ENCODE measurements at regions not wholly inside any gene's neighbourhood (a gene's known extent, or its start where the extent isn't known, plus 50 kb on each side); places are given as distances from the start of the nearest gene placed in this dataset.

- no peak for ATAC-seq
- no peak for DNase-seq (ENCODE audit: low read depth, low spot score)
- TF ChIP-seq POLR2AphosphoS5 (IDR thresholded peaks at IDR 0.05; ENCODE audit: low read depth, low read length) (no peak), TCF7L2 (IDR thresholded peaks at IDR 0.05; ENCODE audit: low read depth, low read length) (no peak), CTCF (IDR thresholded peaks at IDR 0.05) (no peak), SIN3A (IDR thresholded peaks at IDR 0.05; ENCODE audit: borderline replicate concordance, insufficient read depth, low read depth, low read length) (no peak), REST (IDR thresholded peaks at IDR 0.05; ENCODE audit: insufficient read depth in 1 of 2, low read depth in 2 of 2, low read length in 1 of 2) (no peak)
- in situ Hi-C loops (cut with HindIII; ENCODE audit: low pct_unique_long_range_greater_than_20kb, low sequenced_read_pairs) (no loop called here), intact Hi-C loops (cut with micrococcal nuclease; ENCODE audit: unreplicated experiment) (loop anchor here (10.0 kb wide), 1 partner anchor 141 kb away; no protein-coding TSS in a partner anchor)
- H3K27me3 ChIP-seq (ENCODE audit: control insufficient read depth, insufficient read depth, low read length), result no peaks in the 10 kb centered on the region
- no peak overlapping the region for H3K4me3 ChIP-seq (ENCODE audit: low read depth in 2 of 2, low read length in 2 of 2)
- CTCF ChIA-PET, result interaction anchor here (0.6 to 0.7 kb wide), 4 partner anchors 57 to 1808 kb away, joined by 3 to 5 read pairs (median 4); no protein-coding TSS in a partner anchor
- H3K9me3 ChIP-seq (ENCODE audit: control insufficient read depth, insufficient read depth, low read depth, low read length), result no peaks in the 10 kb centered on the region
- H3K27ac ChIP-seq (ENCODE audit: low read length), result no peak overlapping the region
- H3K36me3 ChIP-seq (ENCODE audit: control insufficient read depth, insufficient read depth, low read length), result no peaks in the 10 kb centered on the region
- BruUV-seq (replicated peaks), result no TSS peak
- POLR2A ChIA-PET, result no interaction called here
- peaks cover 12% of the 10 kb centered on the region; the same call in 1 of the 2 replicates for H3K4me1 ChIP-seq (ENCODE audit: control insufficient read depth, insufficient read depth, low read length)
These were observed 300.8 kb upstream of the MSX2 start for GRCh38 chr5:174423558-174423957.

DNA sequence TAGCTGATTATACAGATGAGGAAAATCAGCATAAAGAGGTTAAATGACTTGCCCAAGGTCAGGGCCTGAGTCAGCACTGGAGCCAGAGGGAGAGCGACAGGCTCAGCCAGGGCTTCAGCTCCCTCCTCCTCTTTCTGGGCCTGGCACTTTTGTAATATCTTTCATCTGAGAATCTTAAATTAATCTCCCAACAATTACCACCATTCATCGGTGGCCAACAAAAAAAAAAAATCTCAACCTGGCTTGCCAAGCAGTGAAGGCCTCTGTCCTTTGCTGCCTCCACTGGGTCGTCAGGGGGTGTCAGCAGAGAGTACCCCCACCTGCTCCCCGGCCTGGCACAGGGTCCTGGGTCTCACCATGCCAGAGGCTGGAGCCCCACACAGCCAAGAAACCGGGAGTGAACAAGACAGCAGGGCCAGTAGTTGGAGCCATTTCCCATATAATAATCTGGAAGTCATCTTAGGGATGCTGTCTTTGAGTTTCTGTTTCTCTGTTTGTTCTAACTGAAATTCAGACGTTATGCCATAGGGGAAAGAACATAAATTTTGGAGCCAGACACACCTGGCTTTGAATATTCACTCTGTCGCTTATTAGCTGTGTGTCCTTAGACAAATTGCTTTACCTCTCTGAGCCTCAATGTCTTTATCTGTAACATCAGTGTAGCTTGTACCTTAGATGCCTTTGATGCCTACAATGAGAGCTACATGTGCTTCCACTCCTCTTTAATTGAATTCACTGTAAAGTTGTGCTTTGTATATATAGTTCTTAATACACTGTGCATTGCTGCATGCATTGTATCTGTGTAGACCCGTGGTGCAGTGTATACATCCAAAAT is 299.9 kb upstream of the MSX2 start:
- in situ Hi-C loops (cut with HindIII; ENCODE audit: low pct_unique_long_range_greater_than_20kb, low sequenced_read_pairs) (no loop called here), intact Hi-C loops (cut with micrococcal nuclease; ENCODE audit: unreplicated experiment) (loop anchor here (10.0 kb wide), 1 partner anchor 140 kb away; no protein-coding TSS in a partner anchor)
- POLR2A ChIA-PET, result no interaction called here
- Histone ChIP-seq H3K36me3 (ENCODE audit: control insufficient read depth, insufficient read depth, low read length) (no peaks in the 10 kb centered on the region), H3K9me3 (ENCODE audit: control insufficient read depth, insufficient read depth, low read depth, low read length) (no peaks in the 10 kb centered on the region), H3K27ac (ENCODE audit: low read length) (no peak overlapping the region), H3K4me1 (ENCODE audit: control insufficient read depth, insufficient read depth, low read length) (peaks cover 7% of the 10 kb centered on the region; the same call in 1 of the 2 replicates), H3K4me3 (ENCODE audit: low read depth in 2 of 2, low read length in 2 of 2) (no peak overlapping the region), H3K27me3 (ENCODE audit: control insufficient read depth, insufficient read depth, low read length) (no peaks in the 10 kb centered on the region)
- CTCF ChIA-PET, result interaction anchor here (0.6 to 0.7 kb wide), 3 partner anchors 58 to 1807 kb away, joined by 3 to 5 read pairs (median 5); no protein-coding TSS in a partner anchor
- DNase-seq (ENCODE audit: low read depth, low spot score) (no peak), ATAC-seq (no peak; the same call in 1 of the 2 replicates)
- TF ChIP-seq SIN3A (IDR thresholded peaks at IDR 0.05; ENCODE audit: borderline replicate concordance, insufficient read depth, low read depth, low read length), result no peak
- no peak for TF ChIP-seq REST (IDR thresholded peaks at IDR 0.05; ENCODE audit: insufficient read depth in 1 of 2, low read depth in 2 of 2, low read length in 1 of 2)
- TF ChIP-seq TCF7L2 (IDR thresholded peaks at IDR 0.05; ENCODE audit: low read depth, low read length), result no peak
- no peak for TF ChIP-seq POLR2AphosphoS5 (IDR thresholded peaks at IDR 0.05; ENCODE audit: low read depth, low read length)
- TF ChIP-seq CTCF (IDR thresholded peaks at IDR 0.05), result peak; percentile 69
- no TSS peak for BruUV-seq (replicated peaks)

Measured in Panc1 (cell line).